GM18909 (cell line): ENCODE measurements at regions not wholly inside any gene's neighbourhood (a gene's known extent, or its start where the extent isn't known, plus 50 kb on each side); places are given as distances from the start of the nearest gene placed in this dataset.

ENCODE experiments used
- ATAC-seq: cut with Tn5 transposase; IDR thresholded peaks from one replicate; pipeline ENCODE4 v1.9.1; 2021; ENCODE audit warnings: mild to moderate bottlenecking; ENCODE audit not compliant: unreplicated experiment, poor library complexity

DNA sequence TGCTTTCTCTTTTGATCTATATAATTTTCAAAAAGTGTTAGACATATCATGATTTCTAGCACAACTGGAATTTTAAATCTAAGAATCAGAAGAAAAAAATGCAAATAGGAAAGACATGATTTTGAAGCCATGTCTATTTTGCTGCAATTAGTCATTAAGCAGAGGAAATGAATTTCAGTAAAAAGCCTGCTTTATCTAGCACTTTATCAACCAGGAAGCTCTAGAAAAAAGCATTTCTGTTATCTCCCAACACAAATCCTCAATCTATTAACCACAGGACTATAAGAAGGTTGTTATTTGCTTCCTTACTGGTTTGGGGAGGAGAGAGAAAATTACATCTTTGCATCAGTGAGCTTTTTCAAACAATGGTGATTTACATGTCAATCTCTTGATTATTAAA is 716.7 kb downstream of the DIAPH3 start:
- no peak for ATAC-seq

DNA sequence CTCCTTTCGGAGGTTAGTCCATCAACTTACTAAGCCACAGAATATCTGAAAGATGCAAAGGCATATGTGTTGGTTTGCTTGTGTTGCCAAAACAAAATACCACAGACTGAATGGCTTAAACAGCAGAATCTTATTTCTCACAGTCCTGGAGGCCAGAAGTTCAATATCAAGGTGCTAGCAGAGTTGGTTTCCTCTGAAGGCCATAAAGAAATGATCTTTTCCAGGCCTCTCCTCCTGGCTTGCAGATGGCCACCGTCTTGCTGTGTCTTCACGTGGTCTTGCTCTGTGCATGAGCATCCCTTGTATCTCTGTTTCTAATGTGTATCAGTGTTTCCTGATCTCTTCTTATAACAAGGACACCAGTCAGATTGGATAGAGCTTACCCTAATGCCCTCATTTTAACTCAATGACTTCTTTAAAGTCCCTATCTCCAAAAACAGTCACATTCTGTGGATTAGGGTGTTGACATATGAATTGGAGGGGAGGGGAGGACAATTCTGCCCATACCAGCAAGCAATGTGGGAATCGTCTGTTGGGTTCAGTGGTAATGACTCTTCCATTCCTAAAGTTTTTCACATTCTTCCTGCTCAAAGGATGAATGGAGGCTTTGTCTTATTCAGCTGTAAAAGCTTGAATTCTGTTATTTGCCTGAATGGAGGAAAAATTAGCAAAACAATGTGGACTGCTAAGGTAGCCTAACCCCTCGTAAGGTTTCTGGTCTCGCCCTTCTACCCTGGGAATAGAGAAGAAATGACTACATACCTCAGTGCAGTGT is 715.7 kb downstream of the DIAPH3 start:
- no peak for ATAC-seq

DNA sequence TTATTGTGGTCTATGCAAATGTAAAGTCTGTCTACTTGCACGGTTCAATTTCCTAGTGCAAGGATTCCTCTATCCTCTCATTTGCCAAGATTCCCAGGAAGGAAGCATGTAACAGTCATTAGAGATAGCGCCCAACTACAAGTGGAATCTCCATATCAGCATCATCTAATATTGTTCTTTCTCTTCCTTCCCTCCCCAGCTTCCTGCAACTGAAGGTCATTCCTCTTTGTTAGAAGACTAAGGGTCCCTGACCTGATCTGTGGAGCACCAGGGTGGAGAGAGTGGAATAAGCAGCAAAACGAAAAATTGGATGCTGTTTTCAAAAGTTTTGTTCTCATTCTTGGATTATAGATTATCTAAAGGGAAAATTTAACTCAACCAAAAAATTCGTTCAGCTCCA is 714.0 kb downstream of the DIAPH3 start:
- ATAC-seq, result no peak

DNA sequence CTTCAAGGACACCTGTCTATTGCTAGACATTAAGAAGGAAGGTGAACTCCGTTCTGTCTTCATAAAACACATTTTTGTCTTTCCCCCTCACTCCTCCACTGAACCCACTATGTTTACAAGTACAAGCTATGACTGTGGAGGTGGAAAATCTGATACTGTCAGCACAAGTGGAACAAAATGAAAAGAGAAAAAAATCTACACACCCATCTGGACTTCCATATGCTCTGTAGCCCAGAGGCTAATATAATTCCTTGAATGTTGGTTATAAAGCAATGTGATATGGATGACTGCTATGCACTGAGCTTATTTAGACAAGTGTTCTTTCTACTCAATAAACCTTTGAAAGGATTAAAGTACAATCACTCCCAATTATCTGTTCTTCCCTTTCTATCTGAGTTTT is 713.5 kb downstream of the DIAPH3 start:
- no peak for ATAC-seq

DNA sequence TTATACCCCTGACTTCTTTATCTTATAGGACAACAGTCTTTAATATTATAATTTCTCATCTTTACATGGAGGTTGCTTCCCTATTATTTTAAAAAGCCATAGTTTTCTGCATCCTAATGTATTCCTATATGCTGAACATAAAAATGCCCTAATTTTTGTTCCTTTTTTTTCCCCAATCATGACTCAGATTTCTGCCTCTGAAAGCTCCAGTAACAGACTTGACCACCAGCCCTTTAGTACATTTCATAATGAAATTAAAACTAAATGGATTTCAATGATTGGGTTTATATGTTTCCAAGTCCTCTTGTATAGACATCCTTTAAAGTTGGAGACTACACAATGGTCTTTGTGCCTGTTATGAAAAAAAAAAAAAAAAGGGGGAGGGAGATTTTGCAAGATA is 712.5 kb downstream of the DIAPH3 start:
- ATAC-seq, result no peak

DNA sequence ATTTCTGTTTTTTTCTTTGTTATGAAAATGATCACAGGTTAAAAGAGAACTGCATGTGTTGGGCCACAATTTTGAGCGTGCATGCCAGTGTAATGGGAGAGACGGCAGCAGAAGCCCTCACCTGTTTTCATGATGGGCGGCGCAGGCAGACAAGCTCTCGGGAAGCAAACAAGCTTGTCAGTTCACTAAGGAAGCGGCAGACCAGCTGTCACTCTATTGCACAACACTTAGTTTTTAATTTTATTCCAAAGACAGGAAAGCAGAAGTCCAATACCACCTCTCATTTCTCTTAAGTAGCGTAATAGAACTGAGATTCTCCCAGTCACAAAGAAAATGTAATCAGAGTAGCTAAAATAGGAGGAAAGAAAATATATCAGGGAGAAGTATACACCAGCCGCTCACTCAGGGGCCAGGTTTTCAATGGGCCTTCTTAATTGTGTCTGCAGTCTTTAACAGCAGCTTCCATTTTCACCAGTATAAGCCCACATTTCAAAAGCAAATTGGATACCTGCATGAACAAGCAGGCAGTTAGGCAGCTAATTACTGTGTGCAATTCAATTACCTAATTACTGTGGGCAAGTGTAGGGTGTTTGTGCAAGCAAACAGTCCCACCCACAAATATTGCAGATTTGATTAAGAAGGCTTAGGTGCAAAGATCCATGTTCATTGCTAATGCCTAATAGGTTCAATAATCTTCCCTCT is 711.4 kb downstream of the DIAPH3 start:
- no peak for ATAC-seq

DNA sequence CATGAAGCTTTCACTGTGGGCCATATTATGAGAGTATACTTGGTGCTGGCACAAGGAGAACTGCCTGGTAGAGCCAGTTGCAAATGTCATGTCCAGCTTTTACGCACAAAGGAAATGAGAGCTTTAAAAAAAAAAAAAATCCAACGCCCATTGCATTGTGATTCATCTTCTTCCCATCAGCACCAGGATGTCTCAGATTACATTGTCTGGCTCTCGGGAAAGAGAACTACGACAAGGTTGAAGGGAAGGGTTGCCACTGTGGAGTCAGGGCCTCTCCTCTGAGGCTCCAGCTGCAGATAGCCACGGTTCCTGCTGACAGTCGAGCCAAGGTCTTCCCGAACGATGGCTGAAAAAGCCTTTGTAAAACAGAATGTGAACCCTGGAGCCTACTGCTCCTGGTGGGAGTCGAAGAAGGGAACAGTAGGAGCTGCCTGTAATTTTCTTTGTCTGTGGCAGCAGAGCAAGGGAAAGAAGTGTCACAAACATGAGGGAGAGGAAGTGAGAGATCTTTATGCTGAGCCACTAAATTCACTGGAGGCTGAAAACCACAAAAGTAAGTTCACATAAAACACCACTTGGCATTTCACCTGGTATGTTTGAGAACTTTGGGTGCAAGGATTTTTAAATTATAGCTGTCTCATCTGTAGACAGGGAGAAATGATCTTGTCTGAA is 704.7 kb downstream of the DIAPH3 start:
- ATAC-seq, result no peak

DNA sequence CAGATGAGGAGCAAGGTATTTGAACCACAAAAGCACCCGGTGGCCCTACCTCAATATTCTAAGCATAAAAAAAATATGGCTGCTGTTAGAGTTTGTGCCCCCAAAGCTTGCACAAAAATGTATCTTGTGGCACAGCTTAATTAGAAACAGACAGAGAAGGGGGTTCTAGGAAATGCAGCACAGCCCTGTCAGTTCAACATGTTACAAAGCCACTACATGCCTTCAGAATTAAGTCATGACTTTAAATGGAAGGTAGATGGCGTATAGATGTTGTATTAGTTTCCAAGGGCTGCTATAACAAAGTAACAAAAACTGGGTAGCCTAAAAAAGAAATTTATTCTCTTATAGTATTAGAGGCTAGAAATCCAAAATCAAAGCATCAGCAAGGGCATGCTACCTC is 703.8 kb downstream of the DIAPH3 start:
- ATAC-seq, result no peak

DNA sequence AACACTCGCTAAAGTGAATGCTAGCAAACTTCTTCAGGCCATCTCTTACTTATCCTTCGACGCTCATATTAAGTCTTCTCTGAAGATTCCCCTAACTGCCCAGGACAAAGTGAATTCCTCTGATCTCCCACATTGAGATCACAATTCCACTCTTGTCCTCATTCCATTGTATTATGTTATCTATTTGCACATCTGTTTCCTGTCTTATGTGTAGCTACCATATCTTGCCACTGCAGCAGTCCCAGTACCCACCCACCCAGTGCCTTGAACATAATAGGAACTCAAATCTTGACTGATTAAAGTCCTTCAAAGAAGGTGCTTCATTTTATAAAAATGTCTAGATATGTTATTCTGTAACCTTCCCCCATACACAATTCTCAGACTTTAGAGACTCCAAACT is 702.3 kb downstream of the DIAPH3 start:
- no peak for ATAC-seq

DNA sequence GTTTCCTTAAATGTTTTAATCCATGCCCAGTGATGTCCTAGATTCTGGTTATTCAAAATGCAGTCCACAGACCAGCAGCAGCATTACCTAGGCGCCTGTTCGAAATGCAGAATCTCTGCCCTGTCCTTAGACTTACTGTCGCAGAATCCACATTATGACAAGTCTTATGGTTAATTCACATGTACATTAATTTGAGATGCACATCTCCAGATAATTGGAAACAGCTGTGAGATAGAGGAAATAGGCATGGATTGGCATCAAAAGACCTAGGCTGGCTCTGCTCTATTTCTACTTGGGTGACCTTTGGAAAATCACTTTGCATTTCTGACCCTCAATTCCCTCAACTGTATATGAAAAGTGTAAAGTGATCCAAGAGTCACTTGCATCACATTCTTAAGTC is 700.7 kb downstream of the DIAPH3 start:
- no peak for ATAC-seq

DNA sequence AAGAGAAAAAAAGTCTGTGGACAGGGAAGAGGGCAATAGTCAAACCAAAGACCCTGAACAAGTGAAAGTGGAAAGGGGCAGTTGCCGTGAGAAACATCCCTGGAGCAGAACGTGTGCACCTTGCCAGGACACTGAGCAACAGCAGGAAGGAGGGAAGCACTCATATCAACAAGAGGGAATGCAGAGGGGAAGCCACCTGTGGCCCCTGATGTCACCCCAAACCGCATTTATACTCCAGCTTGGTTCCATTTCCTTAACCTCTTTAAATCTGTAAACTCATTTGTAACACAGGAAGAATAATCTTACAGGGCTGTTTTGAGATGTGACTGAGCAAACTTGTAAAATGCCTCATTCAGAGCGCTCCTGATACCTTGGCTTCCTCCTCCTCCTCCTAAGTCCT is 698.8 kb downstream of the DIAPH3 start:
- no peak for ATAC-seq

DNA sequence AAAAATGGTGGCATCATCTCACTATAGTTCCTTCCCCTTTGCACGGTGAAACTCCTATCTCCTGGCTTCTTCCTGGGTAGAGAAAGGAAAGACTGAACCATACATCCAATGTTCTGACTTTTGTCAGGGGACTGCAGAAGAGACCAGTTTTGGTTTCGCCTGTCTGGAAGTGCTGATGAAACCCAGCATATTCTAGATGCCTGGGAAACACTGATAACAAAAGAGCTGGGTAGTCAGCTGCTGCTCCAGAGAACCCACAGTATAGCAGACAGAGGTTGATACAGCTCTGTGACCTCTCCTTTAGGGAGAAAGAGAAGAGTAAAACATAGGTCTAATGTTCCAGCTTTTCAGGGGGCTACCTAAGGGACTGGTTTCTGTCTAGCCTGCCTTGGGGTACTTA is 695.3 kb downstream of the DIAPH3 start:
- ATAC-seq, result no peak

DNA sequence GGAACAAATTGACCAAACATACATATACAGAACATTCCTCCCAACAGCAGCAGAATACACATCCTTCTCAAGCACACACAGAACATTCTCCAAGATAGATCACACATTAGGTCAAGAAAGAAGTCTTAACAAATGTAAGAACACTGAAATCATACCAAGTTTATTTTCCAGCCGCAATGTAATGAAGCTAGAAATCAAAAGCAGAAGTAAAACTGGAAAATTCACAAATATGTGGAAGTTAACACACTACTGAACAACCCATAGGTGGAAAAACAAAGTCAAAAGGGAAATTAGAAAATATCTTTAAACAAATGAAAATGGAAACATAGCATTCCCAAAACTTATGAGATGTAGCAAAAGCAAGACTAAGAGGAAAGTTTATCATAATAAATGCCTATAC is 692.6 kb downstream of the DIAPH3 start:
- ATAC-seq, result no peak

DNA sequence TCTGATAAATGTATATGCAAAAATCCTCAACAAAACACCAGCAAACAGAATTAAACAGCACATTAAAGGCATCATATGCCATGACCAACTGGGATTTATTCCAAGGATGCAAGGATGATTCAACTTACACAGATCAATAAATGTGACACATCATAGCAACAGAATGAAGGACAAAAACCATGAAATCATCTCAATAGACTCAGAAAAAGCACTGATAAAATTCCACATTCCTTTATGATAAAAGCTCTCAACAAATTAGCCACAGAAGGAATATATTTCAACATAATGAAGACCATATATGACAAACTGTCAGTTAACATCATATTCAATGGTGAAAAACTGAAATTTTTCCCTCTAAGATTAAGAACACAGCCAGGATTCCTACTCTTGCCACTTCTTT is 691.6 kb downstream of the DIAPH3 start:
- ATAC-seq, result no peak

DNA sequence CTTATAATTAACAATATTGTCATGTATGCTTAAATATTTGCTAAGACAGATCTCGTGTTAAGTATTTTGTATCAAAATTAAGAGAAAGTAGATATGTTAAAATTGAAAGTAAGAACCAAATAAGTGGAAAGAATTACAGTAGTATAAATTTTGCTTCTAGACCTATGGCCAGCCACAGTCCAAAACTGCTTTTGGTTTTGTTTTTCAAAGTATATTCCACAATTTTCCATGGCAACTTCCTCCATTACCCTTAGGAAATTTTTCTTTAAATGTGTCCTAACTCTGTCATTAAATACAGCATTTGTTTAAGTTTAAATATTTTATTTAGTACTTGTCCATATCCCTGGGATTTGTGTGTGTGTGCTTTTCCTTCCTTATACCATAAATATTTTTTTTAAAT is 689.0 kb downstream of the DIAPH3 start:
- no peak for ATAC-seq

DNA sequence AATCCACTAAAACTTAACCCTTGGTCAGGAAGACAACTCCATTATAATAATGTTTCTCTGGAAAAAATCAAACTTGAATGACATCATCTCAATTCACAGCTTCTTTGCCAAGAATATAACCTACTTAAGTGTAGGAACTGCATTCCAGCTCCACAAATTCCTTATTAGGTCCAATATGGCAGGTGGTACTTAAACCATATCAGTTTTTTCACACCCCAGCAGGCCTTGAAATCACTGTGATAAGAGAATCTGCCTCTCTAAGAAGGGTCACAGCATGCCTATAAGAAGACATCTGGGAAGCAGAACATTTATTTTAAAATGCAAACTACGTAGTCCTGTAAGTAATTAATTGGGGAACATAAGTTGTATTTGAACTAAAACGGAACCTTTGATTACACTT is 687.8 kb downstream of the DIAPH3 start:
- no peak for ATAC-seq

DNA sequence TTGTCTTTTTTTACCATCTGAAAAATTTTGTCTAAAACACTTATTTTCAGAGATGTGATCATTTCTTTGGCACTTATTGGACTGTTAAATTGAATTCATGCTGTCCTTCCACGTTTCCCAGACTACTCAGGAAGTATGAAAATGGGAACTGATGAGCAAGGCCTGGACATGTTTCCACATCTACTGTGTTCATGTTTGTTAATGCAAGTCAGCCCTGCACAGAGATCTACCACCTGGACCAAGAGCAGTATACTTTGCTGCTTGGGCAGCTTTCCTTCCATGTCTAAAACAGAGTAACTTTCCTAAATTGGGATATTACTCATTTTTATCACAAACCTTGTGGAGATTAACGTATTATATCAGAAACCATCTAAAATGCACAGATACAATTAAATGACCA is 687.4 kb downstream of the DIAPH3 start:
- ATAC-seq, result no peak

DNA sequence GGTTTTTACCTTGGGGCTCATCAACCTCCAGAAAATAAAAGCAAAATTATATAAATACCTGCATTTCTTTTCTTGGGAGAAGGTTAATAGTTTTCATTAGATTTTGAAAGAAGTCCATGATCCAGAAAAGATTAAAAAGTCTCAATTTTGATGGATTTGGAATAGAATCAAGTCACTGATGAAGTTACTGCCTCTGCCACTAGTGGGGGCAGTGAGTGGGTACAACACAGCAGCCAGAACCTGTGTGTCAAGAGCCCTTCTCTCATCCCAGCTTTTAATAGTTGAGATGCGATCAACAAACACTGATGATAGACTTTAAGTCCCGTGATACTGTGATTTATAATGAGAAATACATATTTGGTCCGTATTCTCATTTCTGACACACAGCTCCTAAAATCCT is 686.7 kb downstream of the DIAPH3 start:
- no peak for ATAC-seq

DNA sequence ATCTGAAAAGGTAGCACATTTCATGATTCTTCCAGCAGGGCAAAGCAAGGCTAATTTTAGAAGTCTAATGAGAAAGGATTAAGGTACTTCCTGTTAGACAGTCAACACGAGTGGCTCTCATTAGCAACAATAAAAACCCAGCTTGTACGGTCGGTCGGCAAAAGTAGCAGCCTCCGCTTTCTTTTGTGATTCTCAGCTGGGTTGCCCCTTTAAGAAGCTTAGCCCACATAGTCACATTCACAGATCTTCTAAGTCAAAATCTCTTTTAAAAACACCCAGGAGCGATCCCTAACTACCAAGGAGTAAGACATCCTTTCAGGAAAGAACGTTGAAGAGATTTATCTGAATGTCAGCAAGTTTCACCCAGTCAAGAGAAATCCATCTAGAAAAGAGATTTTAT is 684.8 kb downstream of the DIAPH3 start:
- ATAC-seq, result no peak

DNA sequence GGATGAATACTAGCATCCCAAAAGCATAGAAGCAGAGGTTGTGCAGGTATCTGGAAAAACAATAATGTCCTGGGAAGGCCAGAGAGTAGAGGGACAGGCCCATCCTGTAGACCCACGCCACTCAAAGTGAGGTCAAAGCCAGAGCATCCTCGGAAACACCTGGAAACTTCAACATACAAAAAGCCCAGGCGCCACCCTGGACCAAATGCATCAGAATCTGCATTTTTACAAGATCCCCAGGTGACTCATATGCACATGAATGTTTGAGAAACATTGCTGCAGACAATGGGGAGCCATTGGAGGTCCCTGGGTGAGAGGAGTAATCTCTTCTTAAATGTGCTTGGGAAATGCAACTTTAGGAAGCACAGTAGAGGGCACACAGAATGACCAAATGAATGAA is 684.1 kb downstream of the DIAPH3 start:
- no peak for ATAC-seq

DNA sequence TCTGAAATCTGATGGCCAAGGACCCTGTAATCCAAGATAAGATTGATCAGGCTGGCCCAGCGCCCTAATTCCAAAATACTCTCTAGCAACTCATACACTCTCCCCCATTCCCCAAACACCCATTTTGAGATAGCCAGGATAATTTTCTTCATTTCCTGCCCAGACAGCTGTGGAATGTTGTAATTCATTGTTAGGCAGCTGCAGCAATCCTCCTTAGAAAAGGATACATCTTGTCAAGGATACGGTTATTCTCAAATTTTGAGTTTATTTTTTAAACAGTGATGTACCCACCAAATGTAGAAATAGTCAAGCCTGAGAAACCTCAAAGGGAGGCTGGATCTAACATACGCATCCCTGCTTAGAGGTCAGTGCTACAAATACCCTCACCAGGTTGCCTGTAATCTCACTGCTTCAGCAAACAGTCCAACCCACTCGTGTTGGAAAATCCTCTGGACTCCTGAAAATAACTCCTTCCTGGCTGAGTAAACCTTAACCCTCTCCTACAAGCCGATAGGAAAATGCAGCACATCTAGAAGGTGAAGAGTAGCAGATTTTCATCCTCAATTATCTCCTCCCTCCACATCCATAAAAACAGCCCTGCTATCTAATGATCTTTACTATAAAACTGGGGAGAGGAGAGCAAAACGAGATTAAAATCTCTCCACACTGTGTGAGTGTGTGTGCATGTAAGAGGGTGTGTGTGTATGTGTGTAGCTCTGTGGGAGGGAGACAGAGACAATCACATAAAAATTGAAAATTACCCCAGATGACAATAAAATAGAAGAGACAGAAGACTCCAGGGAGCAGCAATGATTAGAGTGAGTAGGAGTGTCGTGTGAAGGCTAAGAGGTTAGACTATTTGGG is 683.1 kb downstream of the DIAPH3 start:
- no peak for ATAC-seq
